Large intestine (tissue), 3 donors: ENCODE measurements at regions not wholly inside any gene's neighbourhood (a gene's known extent, or its start where the extent isn't known, plus 50 kb on each side); places are given as distances from the start of the nearest gene placed in this dataset.
"Not testable (repeated sequence)": the region's sequence is repeated elsewhere in the genome, so short reads cannot be mapped to it uniquely, and the experiment has no call there.

Experiments used
- DNase-seq, 2 donors: peaks; one replicate each; pipeline versions ENCODE4 v3.0.0 to v3.0.0-alpha.2; 2013
- H3K27ac ChIP-seq: one replicate; pipeline ENCODE4 v1.5.1; 2013; ENCODE audit warnings: low read length
- H3K27me3 ChIP-seq: 2 replicates; pipeline ENCODE4 v1.6.1; 2013; ENCODE audit warnings: low read length; ENCODE audit not compliant: control insufficient read depth, insufficient read depth
- H3K36me3 ChIP-seq: 2 replicates; pipeline ENCODE4 v1.6.1; 2013; ENCODE audit warnings: low read length; ENCODE audit not compliant: control insufficient read depth, insufficient read depth
- H3K4me1 ChIP-seq: one replicate; pipeline ENCODE4 v1.6.1; 2013; ENCODE audit warnings: low read length; ENCODE audit not compliant: control insufficient read depth, insufficient read depth
- H3K4me3 ChIP-seq: one replicate; pipeline ENCODE4 v1.5.1; 2013; ENCODE audit warnings: low read length
- H3K9me3 ChIP-seq: one replicate; pipeline ENCODE4 v1.6.1; 2013; ENCODE audit warnings: mild to moderate bottlenecking, low read depth, low read length, moderate library complexity; ENCODE audit not compliant: control insufficient read depth
- WGBS: methylation state at CpG from one replicate; pipeline ENCODE4 v1.1.5; 2013; ENCODE audit warnings: low lambda C conversion rate; ENCODE audit not compliant: insufficient coverage; 5-methylcytosine and 5-hydroxymethylcytosine counted together

GRCh38 chr6:113067612-113068275, 720.6 kb downstream of the RFPL4B start:
- Histone ChIP-seq H3K27ac (no peak overlapping the region), H3K9me3 (no peaks in the 10 kb centered on the region), H3K4me1 (no peaks in the 10 kb centered on the region), H3K36me3 (no peaks in the 10 kb centered on the region), H3K27me3 (no peaks in the 10 kb centered on the region), H3K4me3 (no peak overlapping the region)
- no CpG with 5 or more reads among the region's 3 CpGs for WGBS
- no peak for DNase-seq

DNA sequence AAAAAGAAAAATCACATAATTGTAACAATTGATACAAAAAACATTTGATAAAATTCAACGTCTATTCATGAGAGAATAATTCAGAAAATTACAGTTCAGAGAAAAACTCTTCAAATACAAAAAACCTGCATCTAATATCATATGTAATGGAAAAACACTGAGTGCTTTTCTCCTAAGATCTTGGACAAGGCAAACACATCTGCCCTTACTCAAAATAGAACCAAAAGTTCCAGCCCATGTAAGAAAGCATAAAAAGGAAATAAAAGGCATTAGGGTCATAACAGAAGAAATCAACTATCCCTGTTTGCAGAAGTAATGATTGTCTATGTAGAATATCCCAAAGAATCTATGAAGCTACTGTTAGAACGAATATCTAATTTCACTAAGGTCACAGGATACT, 721.4 kb downstream of the RFPL4B start:
- Histone ChIP-seq H3K9me3 (no peaks in the 10 kb centered on the region), H3K4me3 (no peak overlapping the region), H3K27me3 (no peaks in the 10 kb centered on the region), H3K4me1 (no peaks in the 10 kb centered on the region), H3K36me3 (no peaks in the 10 kb centered on the region), H3K27ac (no peak overlapping the region)
- no peak for DNase-seq
- WGBS: 60% methylated on average over 1 of the region's 2 CpGs

- not testable (repeated sequence) for H3K27me3 ChIP-seq, H3K36me3 ChIP-seq, H3K4me1 ChIP-seq, H3K4me3 ChIP-seq, DNase-seq, H3K9me3 ChIP-seq, H3K27ac ChIP-seq
- WGBS: 100% methylated on average over 1 of the region's 3 CpGs
Observed at GRCh38 chr6:113070681-113071080, 723.6 kb downstream of the RFPL4B start.

GRCh38 chr6:113073611-113074191, 726.6 kb downstream of the RFPL4B start:
- no peaks in the 10 kb centered on the region for H3K4me1 ChIP-seq
- no peaks in the 10 kb centered on the region for H3K27me3 ChIP-seq
- H3K36me3 ChIP-seq: no peaks in the 10 kb centered on the region
- no peaks in the 10 kb centered on the region for H3K9me3 ChIP-seq
- H3K4me3 ChIP-seq: no peak overlapping the region
- no peak overlapping the region for H3K27ac ChIP-seq
- no CpG with 5 or more reads among the region's 1 CpG for WGBS
- no peak for DNase-seq

DNA sequence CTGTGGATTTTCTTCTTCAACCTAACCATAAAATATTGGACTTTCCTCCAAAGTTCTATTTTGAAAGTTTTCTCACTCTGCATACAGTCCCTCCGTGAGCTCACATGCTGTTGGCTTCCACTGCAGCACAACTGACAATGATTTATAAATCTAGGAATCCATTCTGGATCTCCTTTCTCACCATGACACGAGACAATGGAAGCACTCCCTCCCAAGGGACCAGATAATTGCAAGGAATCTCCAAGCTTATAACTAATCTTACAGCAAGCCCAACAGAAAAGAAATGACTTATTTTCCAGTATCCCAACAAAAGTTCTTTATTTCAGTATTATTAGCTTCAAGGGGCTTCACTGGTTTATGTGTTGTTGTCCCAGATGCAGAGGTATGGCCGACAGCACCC, 729.0 kb downstream of the RFPL4B start:
- Histone ChIP-seq H3K27me3 (no peaks in the 10 kb centered on the region), H3K4me3 (no peak overlapping the region), H3K9me3 (no peaks in the 10 kb centered on the region), H3K36me3 (no peaks in the 10 kb centered on the region), H3K27ac (no peak overlapping the region), H3K4me1 (no peaks in the 10 kb centered on the region)
- DNase-seq: no peak
- WGBS: no CpG with 5 or more reads among the region's 3 CpGs

DNA sequence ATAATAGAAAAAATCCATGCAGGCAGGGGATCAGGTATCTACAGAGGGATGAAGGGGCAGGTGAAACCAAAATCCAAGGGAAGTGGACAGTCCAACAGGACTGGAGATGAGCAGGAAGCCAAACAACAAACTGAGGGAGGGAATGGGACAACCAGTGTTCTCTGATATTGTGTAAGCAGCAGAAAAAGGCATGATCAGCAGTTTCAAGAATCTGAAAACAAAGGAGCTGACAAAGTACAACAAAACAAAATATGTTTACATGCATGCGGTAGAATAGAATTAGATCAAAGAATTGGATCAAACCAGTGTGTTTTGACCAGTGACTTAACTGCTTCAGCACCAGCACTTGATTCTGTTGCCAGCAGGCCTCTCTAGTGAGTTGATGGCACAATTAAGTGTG, 729.7 kb downstream of the RFPL4B start:
- no peak overlapping the region for H3K4me3 ChIP-seq
- H3K36me3 ChIP-seq: no peaks in the 10 kb centered on the region
- no peak for DNase-seq
- no peaks in the 10 kb centered on the region for H3K27me3 ChIP-seq
- no CpG with 5 or more reads among the region's 1 CpG for WGBS
- H3K27ac ChIP-seq: no peak overlapping the region
- no peaks in the 10 kb centered on the region for H3K9me3 ChIP-seq
- H3K4me1 ChIP-seq: no peaks in the 10 kb centered on the region

- no CpG with 5 or more reads among the region's 2 CpGs for WGBS
- H3K4me1 ChIP-seq: no peaks in the 10 kb centered on the region
- H3K4me3 ChIP-seq: no peak overlapping the region
- H3K27me3 ChIP-seq: no peaks in the 10 kb centered on the region
- no peaks in the 10 kb centered on the region for H3K9me3 ChIP-seq
- H3K27ac ChIP-seq: no peak overlapping the region
- no peak for DNase-seq
- no peaks in the 10 kb centered on the region for H3K36me3 ChIP-seq
Observed at GRCh38 chr6:113077794-113078193, 730.7 kb downstream of the RFPL4B start.

DNA sequence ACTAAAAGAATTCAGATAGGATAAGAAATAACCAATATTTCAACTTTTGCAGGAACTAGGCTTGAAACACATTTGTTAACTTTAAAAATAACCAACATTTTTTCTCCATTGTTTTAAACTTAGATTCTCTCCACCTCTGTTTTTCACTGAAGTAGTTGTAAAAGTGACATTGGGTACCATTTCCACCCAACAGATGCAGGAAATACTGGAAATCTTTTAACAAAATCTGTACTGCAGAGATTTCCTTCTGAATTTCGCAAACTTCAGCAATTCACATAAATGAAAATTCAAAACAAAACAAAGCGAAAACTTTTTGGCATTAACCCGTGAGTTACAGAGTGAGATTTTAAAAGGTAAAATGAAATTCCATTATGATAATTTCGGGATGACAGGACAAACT, 731.7 kb downstream of the RFPL4B start:
- no peaks in the 10 kb centered on the region for H3K4me1 ChIP-seq
- WGBS: 89% methylated on average over 4 of the region's 4 CpGs

DNA sequence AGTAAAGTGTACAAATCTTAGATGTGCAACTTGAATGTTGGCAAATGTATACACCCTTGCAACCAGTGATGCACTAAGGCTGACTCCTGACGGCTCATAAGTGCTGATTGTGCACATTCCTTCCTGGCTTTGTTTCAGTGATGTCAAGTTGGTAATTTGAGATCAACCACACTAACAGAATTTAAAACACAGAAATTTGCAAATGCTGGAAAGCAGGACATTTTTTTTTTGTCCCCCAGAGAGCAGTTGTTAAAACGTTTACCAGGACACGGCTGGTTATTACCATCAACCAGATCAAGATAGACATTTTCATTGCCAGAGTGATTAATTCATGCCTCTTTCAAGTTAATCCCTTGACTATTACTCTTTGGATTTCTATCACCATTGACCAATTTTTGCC, 735.6 kb downstream of the RFPL4B start:
- Histone ChIP-seq H3K4me1 (no peaks in the 10 kb centered on the region), H3K36me3 (no peaks in the 10 kb centered on the region), H3K4me3 (no peak overlapping the region), H3K27me3 (no peaks in the 10 kb centered on the region), H3K9me3 (no peaks in the 10 kb centered on the region), H3K27ac (no peak overlapping the region)
- no peak for DNase-seq
- 40% methylated on average over 1 of the region's 3 CpGs for WGBS

More for the DNA sequence above, 731.7 kb downstream of the RFPL4B start:
- no peak overlapping the region for H3K4me3 ChIP-seq
- no peak for DNase-seq
- no peaks in the 10 kb centered on the region for H3K27me3 ChIP-seq
- H3K36me3 ChIP-seq: no peaks in the 10 kb centered on the region
- H3K9me3 ChIP-seq: no peaks in the 10 kb centered on the region
- H3K27ac ChIP-seq: no peak overlapping the region

DNA sequence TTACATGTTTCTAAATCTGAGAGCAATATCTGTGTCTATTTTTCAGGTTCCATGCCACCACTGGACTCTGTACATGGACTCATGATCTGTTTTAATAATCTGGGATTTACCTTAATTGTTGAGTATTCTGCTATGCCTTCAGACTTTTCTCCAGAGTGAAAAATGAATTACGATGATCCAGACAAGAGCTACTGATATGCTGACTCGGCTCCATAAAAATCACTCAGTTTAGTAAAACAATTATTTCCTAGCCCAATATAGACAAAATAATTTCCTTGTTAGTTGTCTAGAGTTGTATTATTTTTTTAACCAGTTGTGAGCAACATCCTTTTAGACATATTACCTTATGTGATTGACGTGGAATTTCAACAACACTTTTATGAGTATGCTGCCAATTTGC, 736.8 kb downstream of the RFPL4B start:
- no peak overlapping the region for H3K4me3 ChIP-seq
- no peaks in the 10 kb centered on the region for H3K36me3 ChIP-seq
- H3K27ac ChIP-seq: no peak overlapping the region
- no peaks in the 10 kb centered on the region for H3K9me3 ChIP-seq
- no peak for DNase-seq
- H3K27me3 ChIP-seq: no peaks in the 10 kb centered on the region
- WGBS: 100% methylated on average over 2 of the region's 3 CpGs
- no peaks in the 10 kb centered on the region for H3K4me1 ChIP-seq

GRCh38 chr6:113089056-113089455, 741.9 kb downstream of the RFPL4B start:
- WGBS: no CpG with 5 or more reads among the region's 8 CpGs
- no peak overlapping the region for H3K4me3 ChIP-seq

More at GRCh38 chr6:113089056-113089455, 741.9 kb downstream of the RFPL4B start:
- H3K9me3 ChIP-seq: no peaks in the 10 kb centered on the region
- no peaks in the 10 kb centered on the region for H3K36me3 ChIP-seq
- H3K27me3 ChIP-seq: no peaks in the 10 kb centered on the region
- no peak overlapping the region for H3K27ac ChIP-seq
- H3K4me1 ChIP-seq: no peaks in the 10 kb centered on the region
- no peak for DNase-seq
